Calu3 (cell line): ENCODE measurements at regions not wholly inside any gene's neighbourhood (a gene's known extent, or its start where the extent isn't known, plus 50 kb on each side); places are given as distances from the start of the nearest gene placed in this dataset.
"Not testable (repeated sequence)": the region's sequence is repeated elsewhere in the genome, so short reads cannot be mapped to it uniquely, and the experiment has no call there.

Experiments used
- BruUV-seq: library from RNA; stranded (reverse); fragments of 400-500 nt; replicated peaks from 2 replicates; lab custom pipeline; 2021; lab: Mats Ljungman, UMichigan
- CTCF ChIA-PET: fragments of 300-600 bp; sonication (Branson Sonifier 250); formaldehyde crosslinking; loops from one replicate; lab custom pipeline; 2022; ENCODE audit warnings: antibody characterized with exemption; lab: Charles Lee
- DNase-seq: peaks from one replicate; pipeline ENCODE4 v3.0.0; 2022
- H3K27ac Mint-ChIP-seq: one replicate; pipeline ENCODE4 v1.8.0; 2022; ENCODE audit warnings: mixed read lengths; ENCODE audit not compliant: unreplicated experiment
- H3K27me3 Mint-ChIP-seq: one replicate; pipeline ENCODE4 v1.8.0; 2022; ENCODE audit warnings: mixed read lengths; ENCODE audit not compliant: unreplicated experiment
- H3K36me3 Mint-ChIP-seq: one replicate; pipeline ENCODE4 v1.8.0; 2022; ENCODE audit warnings: mild to moderate bottlenecking, moderate library complexity, mixed read lengths; ENCODE audit not compliant: insufficient read depth, unreplicated experiment
- H3K4me1 Mint-ChIP-seq: one replicate; pipeline ENCODE4 v1.8.0; 2022; ENCODE audit warnings: mild to moderate bottlenecking, low read depth, mixed read lengths; ENCODE audit not compliant: unreplicated experiment
- H3K4me3 Mint-ChIP-seq: one replicate; pipeline ENCODE4 v1.8.0; 2022; ENCODE audit warnings: mild to moderate bottlenecking, low read depth, moderate library complexity, mixed read lengths; ENCODE audit not compliant: unreplicated experiment
- H3K9me3 Mint-ChIP-seq: one replicate; pipeline ENCODE4 v1.8.0; 2022; ENCODE audit warnings: low read depth, mixed read lengths; ENCODE audit not compliant: unreplicated experiment
- CTCF ChIP-seq: fragments of 200-600 bp; IDR thresholded peaks from one replicate; pipeline ENCODE4 v1.8.0; 2022; ENCODE audit warnings: antibody characterized with exemption; ENCODE audit not compliant: unreplicated experiment
- intact Hi-C: fragments of 100-400 bp; cut with micrococcal nuclease; formaldehyde crosslinking; loops from one replicate; pipeline ENCODE4 v1.10.0; 2022; ENCODE audit not compliant: unreplicated experiment

- Mint-ChIP-seq H3K27ac (no peak overlapping the region), H3K27me3 (no peaks in the 10 kb centered on the region), H3K4me3 (no peak overlapping the region), H3K36me3 (no peaks in the 10 kb centered on the region), H3K4me1 (peaks cover 2% of the 10 kb centered on the region), H3K9me3 (peaks cover 2% of the 10 kb centered on the region)
- intact Hi-C loops = no loop called here
- CTCF ChIA-PET = no interaction called here
- no TSS peak for BruUV-seq
- no peak for DNase-seq
- TF ChIP-seq CTCF = no peak
These were observed 65.4 kb downstream of the SMIM38 start for GRCh38 chr11:69221086-69221485.

GRCh38 chr11:69221636-69222035 lies 65.9 kb downstream of the SMIM38 start:
- H3K27ac Mint-ChIP-seq, H3K9me3 Mint-ChIP-seq, H3K4me1 Mint-ChIP-seq, CTCF ChIA-PET, H3K36me3 Mint-ChIP-seq, BruUV-seq, H3K4me3 Mint-ChIP-seq, DNase-seq, intact Hi-C loops, H3K27me3 Mint-ChIP-seq: not testable (repeated sequence)

- Mint-ChIP-seq H3K4me3 (no peak overlapping the region), H3K27ac (no peak overlapping the region), H3K9me3 (peaks cover 4% of the 10 kb centered on the region), H3K4me1 (no peaks in the 10 kb centered on the region), H3K36me3 (no peaks in the 10 kb centered on the region), H3K27me3 (peaks cover 13% of the 10 kb centered on the region)
- no TSS peak for BruUV-seq
- intact Hi-C loops = no loop called here
- CTCF ChIA-PET = no interaction called here
- no peak for TF ChIP-seq CTCF
- DNase-seq = no peak
These were observed 66.7 kb upstream of the MYEOV start for GRCh38 chr11:69227271-69227670.

GRCh38 chr11:69229511-69229910 lies 64.4 kb upstream of the MYEOV start:
- H3K4me1 Mint-ChIP-seq = no peaks in the 10 kb centered on the region
- H3K27me3 Mint-ChIP-seq = peaks cover 13% of the 10 kb centered on the region
- intact Hi-C loops = no loop called here

More at GRCh38 chr11:69229511-69229910, 64.4 kb upstream of the MYEOV start:
- no TSS peak for BruUV-seq
- CTCF ChIA-PET = no interaction called here
- no peaks in the 10 kb centered on the region for H3K36me3 Mint-ChIP-seq
- peaks cover 4% of the 10 kb centered on the region for H3K9me3 Mint-ChIP-seq
- no peak overlapping the region for H3K27ac Mint-ChIP-seq
- no peak overlapping the region for H3K4me3 Mint-ChIP-seq
- no peak for DNase-seq
- no peak for TF ChIP-seq CTCF
